IMR-90 (cell line): ENCODE measurements at regions not wholly inside any gene's neighbourhood (a gene's known extent, or its start where the extent isn't known, plus 50 kb on each side); places are given as distances from the start of the nearest gene placed in this dataset.
"Not testable (repeated sequence)": the region's sequence is repeated elsewhere in the genome, so short reads cannot be mapped to it uniquely, and the experiment has no call there.

Experiments used
- ATAC-seq: fragments of 200-7000 bp; cut with Tn5 transposase; 2 replicates; pipeline ENCODE4 v1.9.1; 2020; ENCODE audit warnings: low read depth, mild to moderate bottlenecking, moderate library complexity
- BruUV-seq: library from RNA; stranded (reverse); fragments of 400-500 nt; replicated peaks from 2 replicates; lab custom pipeline; 2021; lab: Mats Ljungman, UMichigan
- CTCF ChIA-PET: fragments of 300-600 bp; formaldehyde crosslinking; extraction: SDS; loops from one replicate; lab custom pipeline; 2021; ENCODE audit warnings: antibody characterized with exemption; lab: Yijun Ruan, JAX
- POLR2A ChIA-PET: fragments of 300-600 bp; sonication (Branson Sonifier 250); formaldehyde crosslinking; loops from one replicate; lab custom pipeline; 2022; ENCODE audit warnings: antibody characterized with exemption; ENCODE audit not compliant: unreplicated experiment; lab: Charles Lee
- DNase-seq: peaks from one replicate; pipeline ENCODE4 v3.0.0; 2013
- H2AFZ ChIP-seq: replicated peaks from 2 replicates; pipeline ENCODE3; 2013; ENCODE audit warnings: low read length, mild to moderate bottlenecking; ENCODE audit not compliant: poor library complexity
- H2AK5ac ChIP-seq: 2 replicates; pipeline ENCODE4 v1.6.1; 2013; ENCODE audit warnings: low read depth, low read length, inconsistent platforms
- H2AK9ac ChIP-seq: replicated peaks from 2 replicates; pipeline ENCODE3; 2013; ENCODE audit warnings: mild to moderate bottlenecking, low read depth, low read length, moderate library complexity; ENCODE audit not compliant: poor library complexity
- H2BK120ac ChIP-seq: 2 replicates; pipeline ENCODE4 v1.6.1; 2013; ENCODE audit warnings: low read depth, low read length, inconsistent platforms
- H2BK15ac ChIP-seq: 3 replicates; pipeline ENCODE4 v1.6.1; 2013; ENCODE audit warnings: low read depth, low read length, inconsistent platforms
- H2BK20ac ChIP-seq: 2 replicates; pipeline ENCODE4 v1.6.1; 2013; ENCODE audit warnings: low read depth, mild to moderate bottlenecking, inconsistent platforms, low read length, moderate library complexity
- H2BK5ac ChIP-seq: 2 replicates; pipeline ENCODE4 v1.6.1; 2013; ENCODE audit warnings: mild to moderate bottlenecking, low read depth, low read length, inconsistent platforms; ENCODE audit not compliant: poor library complexity, severe bottlenecking
- H3K14ac ChIP-seq: replicated peaks from 2 replicates; pipeline ENCODE4 v1.6.1; 2013; ENCODE audit warnings: low read depth, low read length, inconsistent platforms
- H3K18ac ChIP-seq: 2 replicates; pipeline ENCODE4 v1.6.1; 2013; ENCODE audit warnings: low read depth, low read length, control low read depth
- H3K23ac ChIP-seq: 2 replicates; pipeline ENCODE4 v1.6.1; 2013; ENCODE audit warnings: low read depth, low read length, inconsistent platforms
- H3K27ac ChIP-seq: 2 replicates; pipeline ENCODE4 v1.5.1; 2013; ENCODE audit warnings: mild to moderate bottlenecking, control low read depth, low read length; ENCODE audit not compliant: insufficient read depth
- H3K27me3 ChIP-seq: 2 replicates; pipeline ENCODE4 v1.6.1; 2013; ENCODE audit warnings: low read length; ENCODE audit not compliant: control insufficient read depth, insufficient read depth
- H3K36me3 ChIP-seq: 2 replicates; pipeline ENCODE4 v1.6.1; 2013; ENCODE audit warnings: low read length, mixed read lengths; ENCODE audit not compliant: control insufficient read depth, insufficient read depth
- H3K4ac ChIP-seq: 2 replicates; pipeline ENCODE4 v1.6.1; 2013; ENCODE audit warnings: low read depth, low read length, inconsistent platforms
- H3K4me1 ChIP-seq: 2 replicates; pipeline ENCODE4 v1.6.1; 2013; ENCODE audit warnings: low read length, mixed read lengths; ENCODE audit not compliant: control insufficient read depth, insufficient read depth
- H3K4me2 ChIP-seq: 2 replicates; pipeline ENCODE4 v1.6.1; 2013; ENCODE audit warnings: low read depth, mild to moderate bottlenecking, control low read depth, low read length, moderate library complexity
- H3K4me3 ChIP-seq: 2 replicates; pipeline ENCODE4 v1.5.1; 2013; ENCODE audit warnings: low read depth, mild to moderate bottlenecking, control low read depth, low read length, moderate library complexity; ENCODE audit not compliant: insufficient read depth
- H3K56ac ChIP-seq: 2 replicates; pipeline ENCODE4 v1.6.1; 2013; ENCODE audit warnings: low read length, inconsistent platforms; ENCODE audit not compliant: insufficient read depth; ENCODE audit errors: extremely low read depth
- H3K79me1 ChIP-seq, 2 experiments: 2 replicates each; pipeline ENCODE4 v1.6.1; 2013; ENCODE audit warnings: low read length in 2 of 2, inconsistent platforms in 1 of 2, low read depth in 1 of 2
- H3K9ac ChIP-seq: 2 replicates; pipeline ENCODE4 v1.6.1; 2013; ENCODE audit warnings: low read depth, low read length, control low read depth
- H3K9me1 ChIP-seq: 2 replicates; pipeline ENCODE4 v1.6.1; 2013; ENCODE audit warnings: low read length, inconsistent platforms; ENCODE audit not compliant: insufficient read depth
- H3K9me3 ChIP-seq: 2 replicates; pipeline ENCODE4 v1.6.1; 2013; ENCODE audit warnings: low read length; ENCODE audit not compliant: control insufficient read depth, insufficient read depth
- H4K20me1 ChIP-seq: 2 replicates; pipeline ENCODE4 v1.6.1; 2013; ENCODE audit warnings: low read length, inconsistent platforms; ENCODE audit not compliant: insufficient read depth
- H4K5ac ChIP-seq: 2 replicates; pipeline ENCODE4 v1.6.1; 2013; ENCODE audit warnings: mild to moderate bottlenecking, low read depth, low read length, control low read depth
- H4K8ac ChIP-seq, 2 experiments: 2 replicates each; pipeline ENCODE4 v1.6.1; 2013; ENCODE audit warnings: low read depth in 2 of 2, low read length in 2 of 2, control low read depth in 1 of 2, inconsistent platforms in 1 of 2
- H4K91ac ChIP-seq: 2 replicates; pipeline ENCODE4 v1.6.1; 2013; ENCODE audit warnings: low read depth, low read length, inconsistent platforms; ENCODE audit not compliant: insufficient read depth
- BHLHE40 ChIP-seq: fragments of 150-350 bp; IDR thresholded peaks from 2 replicates; pipeline ENCODE4 v1.6.1; 2016; ENCODE audit warnings: mild to moderate bottlenecking, low read depth, low read length
- CEBPB ChIP-seq: IDR thresholded peaks from 2 replicates; pipeline ENCODE4 v1.6.1; 2012; ENCODE audit warnings: low read depth, low read length, improper control_type of control experiment
- FOS ChIP-seq: fragments of 150-350 bp; IDR thresholded peaks from 2 replicates; pipeline ENCODE4 v1.6.1; 2016; ENCODE audit warnings: low read depth, low read length
- MAFK ChIP-seq: IDR thresholded peaks from 2 replicates; pipeline ENCODE4 v1.6.1; 2012; ENCODE audit warnings: low read depth, low read length, improper control_type of control experiment
- MAZ ChIP-seq: IDR thresholded peaks from 2 replicates; pipeline ENCODE4 v1.6.1; 2012; ENCODE audit warnings: low read depth, mild to moderate bottlenecking, low read length, improper control_type of control experiment, moderate library complexity, borderline replicate concordance
- NFE2L2 ChIP-seq: fragments of 150-350 bp; IDR thresholded peaks from 2 replicates; pipeline ENCODE4 v1.6.1; 2016; ENCODE audit warnings: low read depth, mild to moderate bottlenecking, low read length
- RAD21 ChIP-seq: IDR thresholded peaks from 2 replicates; pipeline ENCODE4 v1.6.1; 2012; ENCODE audit warnings: low read length, improper control_type of control experiment
- RCOR1 ChIP-seq: IDR thresholded peaks from 2 replicates; pipeline ENCODE4 v1.6.1; 2012; ENCODE audit warnings: mild to moderate bottlenecking, low read length, improper control_type of control experiment; ENCODE audit not compliant: insufficient replicate concordance
- RFX5 ChIP-seq: IDR thresholded peaks from 2 replicates; pipeline ENCODE4 v1.8.0; 2012; ENCODE audit warnings: low read depth, mild to moderate bottlenecking, low read length, moderate library complexity
- SMC3 ChIP-seq: fragments of 150-350 bp; IDR thresholded peaks from 2 replicates; pipeline ENCODE4 v1.6.1; 2016; ENCODE audit warnings: low read depth, mild to moderate bottlenecking, antibody characterized with exemption, low read length, moderate library complexity
- WGBS, 2 experiments: methylation state at CpG; one replicate each; pipeline versions ENCODE4 v1.1.5 to v1.1.7; 2013; ENCODE audit warnings: missing lambda C conversion rate in 2 of 2; ENCODE audit not compliant: insufficient read length in 1 of 2; ENCODE audit errors: extremely low coverage in 2 of 2; 5-methylcytosine and 5-hydroxymethylcytosine counted together
- dilution Hi-C: fragments of 300-500 bp; cut with HindIII; formaldehyde crosslinking; loops from one replicate; pipeline ENCODE4 v1.14.3; 2018; ENCODE audit warnings: low sequenced_read_pairs; ENCODE audit not compliant: unreplicated experiment
- in situ Hi-C: fragments of 300-500 bp; cut with MboI; formaldehyde crosslinking; loops from 3 replicates; pipeline ENCODE4 v1.14.3; 2019; ENCODE audit warnings: low sequenced_read_pairs, inconsistent platforms, mixed read lengths
- intact Hi-C: fragments of 100-400 bp; cut with micrococcal nuclease; formaldehyde crosslinking; loops from 2 replicates; pipeline ENCODE4 v1.10.0; 2022
- TF ChIP-seq, protein P1 (sequence below): fragments of 150-350 bp; IDR thresholded peaks from 2 replicates; pipeline ENCODE4 v1.6.1; 2017; ENCODE audit warnings: mild to moderate bottlenecking, antibody characterized with exemption, low read length, low read depth

DNA sequence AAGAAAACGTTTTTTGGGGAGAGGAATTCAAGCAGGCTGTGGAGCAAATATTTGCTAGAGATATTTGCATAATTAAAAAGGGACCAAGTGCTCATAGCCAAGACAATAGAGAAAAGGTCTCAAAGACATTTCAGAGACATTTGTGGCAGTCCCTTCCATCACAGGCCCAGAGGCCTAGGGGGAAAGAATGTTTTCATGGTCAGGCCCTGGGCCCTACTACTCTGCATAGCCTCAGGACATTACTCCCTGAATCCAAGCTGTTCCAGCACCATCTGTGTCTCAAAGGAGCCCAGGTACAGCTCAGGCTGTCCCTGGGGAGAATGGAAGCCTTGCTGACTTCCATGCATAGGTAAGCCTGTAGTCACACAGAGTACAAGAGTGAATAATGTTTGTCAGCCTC, 113.0 kb upstream of the KIF2A start:
- ChIA-PET CTCF (no interaction called here), POLR2A (no interaction called here)
- Histone ChIP-seq H3K9me1 (no peaks in the 10 kb centered on the region), H2AK9ac (no peak overlapping the region), H2BK15ac (no peak overlapping the region), H3K9ac (no peak overlapping the region), H2AFZ (no peak overlapping the region), H3K14ac (no peak overlapping the region), H3K4me3 (no peak overlapping the region), H4K20me1 (no peaks in the 10 kb centered on the region), H4K8ac (no peak overlapping the region), H3K27me3 (no peaks in the 10 kb centered on the region), H3K56ac (no peak overlapping the region), H4K5ac (no peak overlapping the region), H2BK120ac (no peak overlapping the region), H3K27ac (no peak overlapping the region), H3K4me1 (no peaks in the 10 kb centered on the region), H3K4me2 (no peak overlapping the region), H4K91ac (no peak overlapping the region), H2BK20ac (no peak overlapping the region), H3K36me3 (no peaks in the 10 kb centered on the region), H3K23ac (no peak overlapping the region), H3K18ac (no peak overlapping the region), H3K9me3 (no peaks in the 10 kb centered on the region), H2AK5ac (no peak overlapping the region), H2BK5ac (no peak overlapping the region), H3K4ac (no peak overlapping the region), H3K79me1 (no peaks in the 10 kb centered on the region)
- intact Hi-C loops: no loop called here
- WGBS, 2 experiments: no CpG with 5 or more reads among the region's 1 CpG
- DNase-seq (no peak), ATAC-seq (no peak)
- in situ Hi-C loops: no loop called here
- TF ChIP-seq RCOR1 (no peak), MAZ (no peak), SMC3 (no peak), CEBPB (no peak), RAD21 (no peak), FOS (no peak), RFX5 (no peak), MAFK (no peak), BHLHE40 (no peak), NFE2L2 (no peak)
- TF ChIP-seq, protein P1, sequence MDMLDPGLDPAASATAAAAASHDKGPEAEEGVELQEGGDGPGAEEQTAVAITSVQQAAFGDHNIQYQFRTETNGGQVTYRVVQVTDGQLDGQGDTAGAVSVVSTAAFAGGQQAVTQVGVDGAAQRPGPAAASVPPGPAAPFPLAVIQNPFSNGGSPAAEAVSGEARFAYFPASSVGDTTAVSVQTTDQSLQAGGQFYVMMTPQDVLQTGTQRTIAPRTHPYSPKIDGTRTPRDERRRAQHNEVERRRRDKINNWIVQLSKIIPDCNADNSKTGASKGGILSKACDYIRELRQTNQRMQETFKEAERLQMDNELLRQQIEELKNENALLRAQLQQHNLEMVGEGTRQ: no peak
- BruUV-seq: no TSS peak
- dilution Hi-C loops: no loop called here

DNA sequence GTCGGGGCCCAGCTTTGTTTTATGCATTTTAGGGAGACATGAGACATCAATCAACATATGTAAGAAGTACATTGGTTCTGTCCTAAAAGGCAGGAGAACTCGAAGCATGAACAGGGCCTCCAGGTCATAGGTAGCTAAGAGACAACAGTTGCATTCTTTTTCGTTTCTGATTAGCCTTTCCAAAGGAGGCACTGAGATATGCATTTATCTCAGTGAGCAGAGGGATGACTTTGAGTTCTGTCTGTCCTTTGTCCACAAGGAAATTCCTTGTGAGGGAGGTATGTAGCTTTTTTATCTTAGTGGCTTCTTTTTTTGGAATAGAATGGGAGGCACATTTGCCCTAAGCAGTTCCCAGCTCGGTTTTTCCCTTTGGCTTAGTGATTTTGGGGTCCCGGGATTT, 109.5 kb upstream of the KIF2A start:
- WGBS, 2 experiments: 30% methylated on average over 2 of the region's 5 CpGs; no CpG with 5 or more reads in 1 of the 2 experiments

More for the DNA sequence above, 109.5 kb upstream of the KIF2A start:
- dilution Hi-C loops, H3K56ac ChIP-seq, CTCF ChIA-PET, H2AFZ ChIP-seq, H3K23ac ChIP-seq, H3K9me1 ChIP-seq, H3K27me3 ChIP-seq, H3K9ac ChIP-seq, H2BK5ac ChIP-seq, DNase-seq, H2BK120ac ChIP-seq, H2AK5ac ChIP-seq, H3K9me3 ChIP-seq, H3K4me2 ChIP-seq, H3K36me3 ChIP-seq, H3K4me1 ChIP-seq, H3K27ac ChIP-seq, H2BK20ac ChIP-seq, H2AK9ac ChIP-seq, H4K20me1 ChIP-seq, H3K18ac ChIP-seq, H3K4me3 ChIP-seq, H3K14ac ChIP-seq, intact Hi-C loops, H4K5ac ChIP-seq, H4K91ac ChIP-seq, H3K79me1 ChIP-seq, H3K4ac ChIP-seq, BruUV-seq, ATAC-seq, in situ Hi-C loops, H2BK15ac ChIP-seq, H4K8ac ChIP-seq, POLR2A ChIA-PET: not testable (repeated sequence)
